ENCODE measurements at regions not wholly inside any gene's neighbourhood (a gene's known extent, or its start where the extent isn't known, plus 50 kb on each side); places are given as distances from the start of the nearest gene placed in this dataset.

- no peak for TF ChIP-seq GABPA (IDR thresholded peaks at IDR 0.05; ENCODE audit: low read depth)
- TF ChIP-seq SPI1 (IDR thresholded peaks at IDR 0.05; ENCODE audit: borderline replicate concordance, low read depth): no peak
- TF ChIP-seq POLR2AphosphoS5 (IDR thresholded peaks at IDR 0.05; ENCODE audit: low read depth): no peak
- TF ChIP-seq, protein P1, sequence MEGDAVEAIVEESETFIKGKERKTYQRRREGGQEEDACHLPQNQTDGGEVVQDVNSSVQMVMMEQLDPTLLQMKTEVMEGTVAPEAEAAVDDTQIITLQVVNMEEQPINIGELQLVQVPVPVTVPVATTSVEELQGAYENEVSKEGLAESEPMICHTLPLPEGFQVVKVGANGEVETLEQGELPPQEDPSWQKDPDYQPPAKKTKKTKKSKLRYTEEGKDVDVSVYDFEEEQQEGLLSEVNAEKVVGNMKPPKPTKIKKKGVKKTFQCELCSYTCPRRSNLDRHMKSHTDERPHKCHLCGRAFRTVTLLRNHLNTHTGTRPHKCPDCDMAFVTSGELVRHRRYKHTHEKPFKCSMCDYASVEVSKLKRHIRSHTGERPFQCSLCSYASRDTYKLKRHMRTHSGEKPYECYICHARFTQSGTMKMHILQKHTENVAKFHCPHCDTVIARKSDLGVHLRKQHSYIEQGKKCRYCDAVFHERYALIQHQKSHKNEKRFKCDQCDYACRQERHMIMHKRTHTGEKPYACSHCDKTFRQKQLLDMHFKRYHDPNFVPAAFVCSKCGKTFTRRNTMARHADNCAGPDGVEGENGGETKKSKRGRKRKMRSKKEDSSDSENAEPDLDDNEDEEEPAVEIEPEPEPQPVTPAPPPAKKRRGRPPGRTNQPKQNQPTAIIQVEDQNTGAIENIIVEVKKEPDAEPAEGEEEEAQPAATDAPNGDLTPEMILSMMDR (IDR thresholded peaks at IDR 0.05; ENCODE audit: insufficient read depth, low read length): no peak
- no peak for TF ChIP-seq REST (IDR thresholded peaks at IDR 0.05; ENCODE audit: insufficient replicate concordance, low read depth)
- no peak overlapping the region for H3K4me3 ChIP-seq (replicated peaks; ENCODE audit: insufficient read depth, low read length)
- no peak overlapping the region for H3K27ac ChIP-seq (replicated peaks)
- no peak for DNase-seq (ENCODE audit: low read depth in 1 of 2, low spot score in 1 of 2)
- no peaks in the 10 kb centered on the region for H3K27me3 ChIP-seq (ENCODE audit: insufficient read depth, poor library complexity, severe bottlenecking)
Observed at GRCh38 chr3:102235679-102236078, 199.1 kb upstream of the ZPLD1 start.

DNA sequence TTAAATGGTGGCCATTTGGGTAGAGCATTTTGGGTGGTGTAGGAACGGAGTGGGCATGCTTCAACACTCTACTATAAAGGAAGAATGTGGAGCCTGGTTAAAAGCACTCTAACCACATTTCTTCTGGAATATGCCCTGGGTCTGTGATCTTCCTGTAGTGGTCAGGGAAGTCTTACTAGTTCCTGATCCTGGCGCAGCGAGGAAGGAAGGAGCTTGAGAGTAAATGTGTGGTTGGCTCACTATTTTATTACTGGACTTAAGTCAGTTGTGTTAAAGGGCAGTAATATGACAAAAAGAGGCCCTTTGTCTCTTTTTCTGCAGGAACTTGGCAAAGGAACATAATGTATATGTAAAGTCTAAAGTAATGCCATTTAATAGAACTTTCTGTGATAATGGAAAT is 197.6 kb upstream of the ZPLD1 start:
- TF ChIP-seq, protein P1 (IDR thresholded peaks at IDR 0.05; ENCODE audit: insufficient read depth, low read length): no peak
- TF ChIP-seq SPI1 (IDR thresholded peaks at IDR 0.05; ENCODE audit: borderline replicate concordance, low read depth) (no peak), REST (IDR thresholded peaks at IDR 0.05; ENCODE audit: insufficient replicate concordance, low read depth) (no peak), POLR2AphosphoS5 (IDR thresholded peaks at IDR 0.05; ENCODE audit: low read depth) (no peak), GABPA (IDR thresholded peaks at IDR 0.05; ENCODE audit: low read depth) (no peak)
- no peaks in the 10 kb centered on the region for H3K27me3 ChIP-seq (ENCODE audit: insufficient read depth, poor library complexity, severe bottlenecking)
- H3K27ac ChIP-seq (replicated peaks): no peak overlapping the region
- no peak for DNase-seq (ENCODE audit: low read depth in 1 of 2, low spot score in 1 of 2)
- no peak overlapping the region for H3K4me3 ChIP-seq (replicated peaks; ENCODE audit: insufficient read depth, low read length)

DNA sequence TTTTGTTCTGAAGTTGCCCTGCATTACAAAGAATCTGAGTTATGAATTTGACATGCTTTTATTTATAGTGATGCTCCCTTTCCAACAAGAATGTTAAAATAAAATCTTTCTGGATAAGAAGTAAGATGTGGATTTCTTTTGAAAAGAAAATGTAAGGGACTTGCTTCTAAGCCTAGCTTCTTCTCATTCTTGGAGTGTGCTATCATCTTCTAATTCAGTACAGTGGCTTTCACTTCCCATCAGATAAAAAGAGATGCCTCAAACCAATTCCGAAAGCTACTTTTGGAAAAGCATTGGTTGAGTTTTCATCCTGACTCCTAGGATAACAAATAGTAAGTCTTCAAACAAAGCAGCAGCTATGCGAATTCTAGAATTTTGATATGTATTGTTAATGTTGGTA is 197.0 kb upstream of the ZPLD1 start:
- TF ChIP-seq POLR2AphosphoS5 (IDR thresholded peaks at IDR 0.05; ENCODE audit: low read depth) (no peak), GABPA (IDR thresholded peaks at IDR 0.05; ENCODE audit: low read depth) (no peak), REST (IDR thresholded peaks at IDR 0.05; ENCODE audit: insufficient replicate concordance, low read depth) (no peak), SPI1 (IDR thresholded peaks at IDR 0.05; ENCODE audit: borderline replicate concordance, low read depth) (no peak)
- TF ChIP-seq, protein P1 (IDR thresholded peaks at IDR 0.05; ENCODE audit: insufficient read depth, low read length): no peak
- DNase-seq (ENCODE audit: low read depth in 1 of 2, low spot score in 1 of 2): no peak
- Histone ChIP-seq H3K27ac (replicated peaks) (no peak overlapping the region), H3K27me3 (ENCODE audit: insufficient read depth, poor library complexity, severe bottlenecking) (no peaks in the 10 kb centered on the region), H3K4me3 (replicated peaks; ENCODE audit: insufficient read depth, low read length) (no peak overlapping the region)

Measured in HL-60 (cell line).